ENCODE measurements at regions not wholly inside any gene's neighbourhood (a gene's known extent, or its start where the extent isn't known, plus 50 kb on each side); places are given as distances from the start of the nearest gene placed in this dataset.

GRCh38 chr2:199113111-199113510, 344.6 kb downstream of the SATB2 start:
- TF ChIP-seq ZFX (IDR thresholded peaks at IDR 0.05; ENCODE audit: borderline replicate concordance) (no peak), CTCF (IDR thresholded peaks at IDR 0.05) (no peak)
- H3K27ac ChIP-seq, result no peak overlapping the region

- H3K27ac ChIP-seq, result no peak overlapping the region
- TF ChIP-seq CTCF (IDR thresholded peaks at IDR 0.05), result no peak
- no peak for TF ChIP-seq ZFX (IDR thresholded peaks at IDR 0.05; ENCODE audit: borderline replicate concordance)
These were observed 346.3 kb downstream of the SATB2 start for GRCh38 chr2:199111458-199111857.

- no peak overlapping the region for H3K27ac ChIP-seq
- TF ChIP-seq ZFX (IDR thresholded peaks at IDR 0.05; ENCODE audit: borderline replicate concordance), result no peak
- no peak for TF ChIP-seq CTCF (IDR thresholded peaks at IDR 0.05)
These were observed 349.7 kb downstream of the SATB2 start for GRCh38 chr2:199108056-199108455.

GRCh38 chr2:199105826-199106225, 351.9 kb downstream of the SATB2 start:
- no peak for TF ChIP-seq CTCF (IDR thresholded peaks at IDR 0.05)
- no peak for TF ChIP-seq ZFX (IDR thresholded peaks at IDR 0.05; ENCODE audit: borderline replicate concordance)
- no peak overlapping the region for H3K27ac ChIP-seq

- no peak overlapping the region for H3K27ac ChIP-seq
- TF ChIP-seq ZFX (IDR thresholded peaks at IDR 0.05; ENCODE audit: borderline replicate concordance), result no peak
- no peak for TF ChIP-seq CTCF (IDR thresholded peaks at IDR 0.05)
These were observed 356.3 kb downstream of the SATB2 start for GRCh38 chr2:199101487-199101886.

GRCh38 chr2:199100326-199101110, 357.2 kb downstream of the SATB2 start:
- no peak overlapping the region for H3K27ac ChIP-seq
- no peak for TF ChIP-seq CTCF (IDR thresholded peaks at IDR 0.05)
- no peak for TF ChIP-seq ZFX (IDR thresholded peaks at IDR 0.05; ENCODE audit: borderline replicate concordance)

GRCh38 chr2:199092419-199092818, 365.3 kb downstream of the SATB2 start:
- TF ChIP-seq ZFX (IDR thresholded peaks at IDR 0.05; ENCODE audit: borderline replicate concordance) (no peak), CTCF (IDR thresholded peaks at IDR 0.05) (no peak)
- H3K27ac ChIP-seq, result no peak overlapping the region

Data from 22Rv1 (cell line).